GM19043 (cell line): ENCODE measurements at regions not wholly inside any gene's neighbourhood (a gene's known extent, or its start where the extent isn't known, plus 50 kb on each side); places are given as distances from the start of the nearest gene placed in this dataset.
"Not testable (repeated sequence)": the region's sequence is repeated elsewhere in the genome, so short reads cannot be mapped to it uniquely, and the experiment has no call there.

Source experiments
- ATAC-seq: cut with Tn5 transposase; IDR thresholded peaks from one replicate; pipeline ENCODE4 v1.9.1; 2021; ENCODE audit warnings: low read depth; ENCODE audit not compliant: unreplicated experiment

GRCh38 chr13:90557626-90558025 is 789.9 kb upstream of the MIR17HG start:
- ATAC-seq = no peak

- no peak for ATAC-seq
These were observed 785.0 kb upstream of the MIR17HG start for GRCh38 chr13:90562443-90562842.

GRCh38 chr13:90564096-90564495 is 783.4 kb upstream of the MIR17HG start:
- no peak for ATAC-seq

GRCh38 chr13:90564566-90564965 is 782.9 kb upstream of the MIR17HG start:
- no peak for ATAC-seq

GRCh38 chr13:90565985-90566713 is 781.3 kb upstream of the MIR17HG start:
- ATAC-seq = no peak

GRCh38 chr13:90568165-90568564 is 779.3 kb upstream of the MIR17HG start:
- ATAC-seq = no peak

- ATAC-seq = no peak
These were observed 771.4 kb upstream of the MIR17HG start for GRCh38 chr13:90576067-90576466.

GRCh38 chr13:90577726-90578125 is 769.8 kb upstream of the MIR17HG start:
- no peak for ATAC-seq

GRCh38 chr13:90585392-90585791 is 762.1 kb upstream of the MIR17HG start:
- no peak for ATAC-seq

- ATAC-seq = no peak
These were observed 756.1 kb upstream of the MIR17HG start for GRCh38 chr13:90591260-90591926.

- ATAC-seq = no peak
These were observed 755.6 kb upstream of the MIR17HG start for GRCh38 chr13:90591927-90592268.

GRCh38 chr13:90592943-90593342 is 754.5 kb upstream of the MIR17HG start:
- no peak for ATAC-seq

GRCh38 chr13:90594681-90595080 is 752.8 kb upstream of the MIR17HG start:
- ATAC-seq = no peak

- no peak for ATAC-seq
These were observed 741.8 kb upstream of the MIR17HG start for GRCh38 chr13:90605664-90606063.

GRCh38 chr13:90606921-90607320 is 740.6 kb upstream of the MIR17HG start:
- not testable (repeated sequence) for ATAC-seq

- ATAC-seq = no peak
These were observed 735.1 kb upstream of the MIR17HG start for GRCh38 chr13:90612391-90612790.

GRCh38 chr13:90613076-90613795 is 734.3 kb upstream of the MIR17HG start:
- ATAC-seq = no peak

- ATAC-seq = no peak
These were observed 732.3 kb upstream of the MIR17HG start for GRCh38 chr13:90615236-90615635.

- ATAC-seq = no peak
These were observed 731.7 kb upstream of the MIR17HG start for GRCh38 chr13:90615767-90616166.

GRCh38 chr13:90618133-90618532 is 729.4 kb upstream of the MIR17HG start:
- no peak for ATAC-seq

GRCh38 chr13:90622541-90622940 is 724.9 kb upstream of the MIR17HG start:
- no peak for ATAC-seq
